ENCODE measurements at regions not wholly inside any gene's neighbourhood (a gene's known extent, or its start where the extent isn't known, plus 50 kb on each side); places are given as distances from the start of the nearest gene placed in this dataset.

- no peak overlapping the region for H3K4me3 Mint-ChIP-seq (ENCODE audit: low read depth)
- intact Hi-C loops (cut with micrococcal nuclease) = loop anchor here (2.0 kb wide), 1 partner anchor 26 kb away; no protein-coding TSS in a partner anchor
- peaks cover 25% of the 10 kb centered on the region for H3K4me1 Mint-ChIP-seq (ENCODE audit: low read depth)
- no peak for DNase-seq (ENCODE audit: low spot score)
- H3K36me3 Mint-ChIP-seq (ENCODE audit: low read depth) = no peaks in the 10 kb centered on the region
- H3K9me3 Mint-ChIP-seq = no peaks in the 10 kb centered on the region
- H3K27ac Mint-ChIP-seq = no peak overlapping the region
- peaks cover 17% of the 10 kb centered on the region for H3K27me3 Mint-ChIP-seq (ENCODE audit: low read depth)
Observed at GRCh38 chr17:77693301-77693700, 265.2 kb upstream of the TNRC6C start.

- DNase-seq (ENCODE audit: low spot score) = no peak
- H3K4me3 Mint-ChIP-seq (ENCODE audit: low read depth) = no peak overlapping the region
- peaks cover 25% of the 10 kb centered on the region for H3K4me1 Mint-ChIP-seq (ENCODE audit: low read depth)
- no peaks in the 10 kb centered on the region for H3K9me3 Mint-ChIP-seq
- H3K27ac Mint-ChIP-seq = no peak overlapping the region
- H3K27me3 Mint-ChIP-seq (ENCODE audit: low read depth) = peaks cover 20% of the 10 kb centered on the region
- H3K36me3 Mint-ChIP-seq (ENCODE audit: low read depth) = no peaks in the 10 kb centered on the region
- intact Hi-C loops (cut with micrococcal nuclease) = loop anchor here (2.0 kb wide), 1 partner anchor 27 kb away; no protein-coding TSS in a partner anchor
Observed at GRCh38 chr17:77693776-77694175, 264.7 kb upstream of the TNRC6C start.

- Mint-ChIP-seq H3K36me3 (ENCODE audit: low read depth) (no peaks in the 10 kb centered on the region), H3K27me3 (ENCODE audit: low read depth) (peaks cover 21% of the 10 kb centered on the region), H3K27ac (no peak overlapping the region), H3K4me3 (ENCODE audit: low read depth) (no peak overlapping the region), H3K9me3 (no peaks in the 10 kb centered on the region), H3K4me1 (ENCODE audit: low read depth) (peaks cover 25% of the 10 kb centered on the region)
- intact Hi-C loops (cut with micrococcal nuclease) = no loop called here
- DNase-seq (ENCODE audit: low spot score) = no peak
Observed at GRCh38 chr17:77694391-77695363, 263.8 kb upstream of the TNRC6C start.

- peaks cover 22% of the 10 kb centered on the region for H3K4me1 Mint-ChIP-seq (ENCODE audit: low read depth)
- intact Hi-C loops (cut with micrococcal nuclease) = no loop called here
- no peak overlapping the region for H3K4me3 Mint-ChIP-seq (ENCODE audit: low read depth)
- H3K27me3 Mint-ChIP-seq (ENCODE audit: low read depth) = peaks cover 21% of the 10 kb centered on the region
- H3K36me3 Mint-ChIP-seq (ENCODE audit: low read depth) = no peaks in the 10 kb centered on the region
- DNase-seq (ENCODE audit: low spot score) = no peak
- no peak overlapping the region for H3K27ac Mint-ChIP-seq
- no peaks in the 10 kb centered on the region for H3K9me3 Mint-ChIP-seq
Observed at GRCh38 chr17:77695386-77695785, 263.1 kb upstream of the TNRC6C start.

GRCh38 chr17:77696151-77696720 lies 262.3 kb upstream of the TNRC6C start:
- intact Hi-C loops (cut with micrococcal nuclease) = no loop called here
- H3K4me1 Mint-ChIP-seq (ENCODE audit: low read depth) = peaks cover 16% of the 10 kb centered on the region
- H3K36me3 Mint-ChIP-seq (ENCODE audit: low read depth) = no peaks in the 10 kb centered on the region
- no peak for DNase-seq (ENCODE audit: low spot score)
- H3K4me3 Mint-ChIP-seq (ENCODE audit: low read depth) = no peak overlapping the region
- H3K27me3 Mint-ChIP-seq (ENCODE audit: low read depth) = peaks cover 21% of the 10 kb centered on the region
- no peak overlapping the region for H3K27ac Mint-ChIP-seq
- H3K9me3 Mint-ChIP-seq = peaks cover 6% of the 10 kb centered on the region

GRCh38 chr17:77696721-77697460 lies 261.6 kb upstream of the TNRC6C start:
- Mint-ChIP-seq H3K27ac (no peak overlapping the region), H3K4me3 (ENCODE audit: low read depth) (no peak overlapping the region), H3K36me3 (ENCODE audit: low read depth) (no peaks in the 10 kb centered on the region), H3K27me3 (ENCODE audit: low read depth) (peaks cover 20% of the 10 kb centered on the region), H3K4me1 (ENCODE audit: low read depth) (peaks cover 12% of the 10 kb centered on the region), H3K9me3 (peaks cover 13% of the 10 kb centered on the region)
- no peak for DNase-seq (ENCODE audit: low spot score)
- intact Hi-C loops (cut with micrococcal nuclease) = no loop called here

GRCh38 chr17:77697480-77698400 lies 260.8 kb upstream of the TNRC6C start:
- Mint-ChIP-seq H3K27me3 (ENCODE audit: low read depth) (peaks cover 20% of the 10 kb centered on the region), H3K4me1 (ENCODE audit: low read depth) (peaks cover 5% of the 10 kb centered on the region), H3K4me3 (ENCODE audit: low read depth) (no peak overlapping the region), H3K27ac (no peak overlapping the region), H3K9me3 (peaks cover 19% of the 10 kb centered on the region), H3K36me3 (ENCODE audit: low read depth) (peaks cover 3% of the 10 kb centered on the region)
- no peak for DNase-seq (ENCODE audit: low spot score)
- intact Hi-C loops (cut with micrococcal nuclease) = no loop called here

- peaks cover 3% of the 10 kb centered on the region for H3K36me3 Mint-ChIP-seq (ENCODE audit: low read depth)
- H3K27me3 Mint-ChIP-seq (ENCODE audit: low read depth) = peaks cover 20% of the 10 kb centered on the region
- H3K27ac Mint-ChIP-seq = no peak overlapping the region
- H3K4me1 Mint-ChIP-seq (ENCODE audit: low read depth) = peaks cover 3% of the 10 kb centered on the region
- intact Hi-C loops (cut with micrococcal nuclease) = no loop called here
- H3K4me3 Mint-ChIP-seq (ENCODE audit: low read depth) = no peak overlapping the region
- DNase-seq (ENCODE audit: low spot score) = no peak
- peaks cover 32% of the 10 kb centered on the region for H3K9me3 Mint-ChIP-seq
Observed at GRCh38 chr17:77698903-77699623, 259.4 kb upstream of the TNRC6C start.

GRCh38 chr17:77700165-77700881 lies 258.2 kb upstream of the TNRC6C start:
- intact Hi-C loops (cut with micrococcal nuclease) = no loop called here
- Mint-ChIP-seq H3K27ac (no peak overlapping the region), H3K36me3 (ENCODE audit: low read depth) (peaks cover 3% of the 10 kb centered on the region), H3K4me3 (ENCODE audit: low read depth) (no peak overlapping the region), H3K9me3 (peaks cover 41% of the 10 kb centered on the region), H3K27me3 (ENCODE audit: low read depth) (peaks cover 17% of the 10 kb centered on the region), H3K4me1 (ENCODE audit: low read depth) (peaks cover 3% of the 10 kb centered on the region)
- DNase-seq (ENCODE audit: low spot score) = no peak

GRCh38 chr17:77701996-77702395 lies 256.5 kb upstream of the TNRC6C start:
- H3K4me1 Mint-ChIP-seq (ENCODE audit: low read depth) = no peaks in the 10 kb centered on the region
- peaks cover 7% of the 10 kb centered on the region for H3K27me3 Mint-ChIP-seq (ENCODE audit: low read depth)
- peaks cover 3% of the 10 kb centered on the region for H3K36me3 Mint-ChIP-seq (ENCODE audit: low read depth)
- DNase-seq (ENCODE audit: low spot score) = no peak
- H3K4me3 Mint-ChIP-seq (ENCODE audit: low read depth) = no peak overlapping the region
- intact Hi-C loops (cut with micrococcal nuclease) = no loop called here
- no peak overlapping the region for H3K27ac Mint-ChIP-seq
- H3K9me3 Mint-ChIP-seq = peaks cover 46% of the 10 kb centered on the region

- H3K36me3 Mint-ChIP-seq (ENCODE audit: low read depth) = peaks cover 3% of the 10 kb centered on the region
- no peak for DNase-seq (ENCODE audit: low spot score)
- no peak overlapping the region for H3K27ac Mint-ChIP-seq
- no peak overlapping the region for H3K4me3 Mint-ChIP-seq (ENCODE audit: low read depth)
- intact Hi-C loops (cut with micrococcal nuclease) = no loop called here
- H3K27me3 Mint-ChIP-seq (ENCODE audit: low read depth) = peaks cover 5% of the 10 kb centered on the region
- H3K4me1 Mint-ChIP-seq (ENCODE audit: low read depth) = no peaks in the 10 kb centered on the region
- H3K9me3 Mint-ChIP-seq = peaks cover 50% of the 10 kb centered on the region
Observed at GRCh38 chr17:77704048-77704815, 254.3 kb upstream of the TNRC6C start.

Data from activated T-helper 2 cell treated with anti-CD3 and anti-CD28 coated beads, Interferon-gamma antibody, Interleukin-2, Interleukin-4, amounts not matched to agents 10 μg/mL and 5 μg/mL and 100 μg/mL, durations not matched to agents 14 hours and 24 hours and 36 hours (primary cell).